Spleen (tissue), 11 donors: ENCODE measurements at regions not wholly inside any gene's neighbourhood (a gene's known extent, or its start where the extent isn't known, plus 50 kb on each side); places are given as distances from the start of the nearest gene placed in this dataset.

Source experiments
- DNase-seq: peaks from one replicate; pipeline ENCODE4 v3.0.0-alpha.2; 2020
- H3K27ac ChIP-seq, 8 donors: fragments of 200-600 bp; sonication (generic) in 7 of 8; 1 replicate in 4 of 8; 2 replicates in 4 of 8; pipeline versions ENCODE4 v1.5.0 to v1.8.0; 2016 to 2021; ENCODE audit warnings: inconsistent platforms in 4 of 8, mild to moderate bottlenecking in 4 of 8, moderate library complexity in 1 of 8
- H3K27me3 ChIP-seq, 7 donors: fragments of 200-600 bp; sonication (generic) in 6 of 7; replicated peaks in 1 of 7; 1 replicate in 4 of 7; 2 replicates in 3 of 7; pipeline versions ENCODE4 v1.5.0 to v1.8.0; 2016 to 2021; ENCODE audit warnings: inconsistent platforms in 3 of 7, mild to moderate bottlenecking in 1 of 7
- H3K36me3 ChIP-seq, 6 donors: fragments of 200-600 bp; sonication (generic) in 5 of 6; 1 replicate in 4 of 6; 2 replicates in 2 of 6; pipeline versions ENCODE4 v1.5.0 to v1.8.0; 2016 to 2021; ENCODE audit warnings: inconsistent platforms in 2 of 6
- H3K4me1 ChIP-seq, 6 donors: fragments of 200-600 bp; sonication (generic) in 5 of 6; 1 replicate in 3 of 6; 2 replicates in 3 of 6; pipeline versions ENCODE4 v1.5.0 to v1.8.0; 2016 to 2021; ENCODE audit warnings: inconsistent platforms in 3 of 6
- H3K4me3 ChIP-seq, 8 donors: fragments of 200-600 bp; sonication (generic) in 7 of 8; 1 replicate in 4 of 8; 2 replicates in 4 of 8; pipeline versions ENCODE4 v1.5.0 to v1.8.0; 2016 to 2021; ENCODE audit warnings: inconsistent platforms in 4 of 8, mild to moderate bottlenecking in 4 of 8, moderate library complexity in 2 of 8
- H3K9me3 ChIP-seq, 8 donors: fragments of 200-600 bp; sonication (generic) in 7 of 8; 1 replicate in 4 of 8; 2 replicates in 4 of 8; pipeline versions ENCODE4 v1.5.0 to v1.8.0; 2016 to 2021; ENCODE audit warnings: inconsistent platforms in 4 of 8
- CTCF ChIP-seq, 11 experiments: fragments of 200-600 bp in 7 of 11; fragments of 450-650 bp in 4 of 11; sonication (generic) in 4 of 11; IDR thresholded peaks in 8 of 11; conservative IDR thresholded peaks in 3 of 11; 1 replicate in 7 of 11; 2 replicates in 4 of 11; pipeline versions ENCODE4 v1.4.0 to v1.8.0; 2016 to 2021; ENCODE audit warnings: antibody characterized with exemption in 11 of 11, inconsistent platforms in 4 of 11, mild to moderate bottlenecking in 1 of 11
- POLR2A ChIP-seq, 3 donors: fragments of 450-650 bp; IDR thresholded peaks; one replicate each; pipeline ENCODE4 v1.5.1; 2017; ENCODE audit warnings: antibody characterized with exemption in 3 of 3, mild to moderate bottlenecking in 1 of 3
- POLR2AphosphoS5 ChIP-seq, 3 donors: sonication (generic); formaldehyde crosslinking; IDR thresholded peaks; one replicate each; pipeline ENCODE4 v1.5.1; 2017; ENCODE audit warnings: antibody characterized with exemption in 3 of 3
- WGBS, 5 donors: extraction: QIAGEN DNeasy Blood & Tissue Kit in 3 of 5; methylation state at CpG; one replicate each; pipeline versions ENCODE4 v1.1.5 to v1.1.7; 2013 to 2018; 5-methylcytosine and 5-hydroxymethylcytosine counted together
- intact Hi-C: fragments of 100-400 bp; cut with DNase I; formaldehyde crosslinking; loops from one replicate; pipeline ENCODE4 v1.15.0; 2023; ENCODE audit warnings: low total_unique reads
- donor health status: healthy with polysubstance abuse.
- donor health status: DM: no; HTN: no; CAD: no; lungs with moderate emphysema.
- donor health status: DM: no; HTN: no; CAD: no.
- donor health status: Bipolar disorder and iron deficiency.
- donor health status: healthy.
- donor health status: DM: no; HTN: no; CAD: no.
- donor health status: DM: yes; HTN: yes; CAD: no.

- 62 to 76% (median 66%) methylated on average over 18 of the region's 18 CpGs for WGBS, 5 donors
- H3K27me3 ChIP-seq: no peaks in the 10 kb centered on the region
- intact Hi-C loops: no loop called here
- no peak overlapping the region for H3K27ac ChIP-seq
- TF ChIP-seq POLR2AphosphoS5 (IDR thresholded peaks at IDR 0.05): no peak
- TF ChIP-seq POLR2A (IDR thresholded peaks at IDR 0.05): no peak
- TF ChIP-seq CTCF (IDR thresholded peaks at IDR 0.05 in 8 of 11, conservative IDR thresholded peaks at IDR 0.05 in 3 of 11): no peak
- no peak for DNase-seq
- no peaks in the 10 kb centered on the region for H3K4me1 ChIP-seq
- H3K4me3 ChIP-seq: no peak overlapping the region
- peaks cover 0 to 84% (median 25%) of the 10 kb centered on the region in 8 donors for H3K9me3 ChIP-seq
- H3K36me3 ChIP-seq: no peaks in the 10 kb centered on the region
These were observed 573.9 kb downstream of the KCNJ18 start for GRCh38 chr17:22266231-22266630.

GRCh38 chr17:22267019-22267418 is 574.7 kb downstream of the KCNJ18 start:
- intact Hi-C loops: no loop called here
- no peaks in the 10 kb centered on the region for H3K27me3 ChIP-seq
- H3K4me1 ChIP-seq: no peaks in the 10 kb centered on the region
- TF ChIP-seq POLR2AphosphoS5 (IDR thresholded peaks at IDR 0.05) (no peak), CTCF (IDR thresholded peaks at IDR 0.05 in 8 of 11, conservative IDR thresholded peaks at IDR 0.05 in 3 of 11) (no peak), POLR2A (IDR thresholded peaks at IDR 0.05) (no peak)
- H3K4me3 ChIP-seq: no peak overlapping the region
- no peak overlapping the region for H3K27ac ChIP-seq
- peaks cover 0 to 88% (median 25%) of the 10 kb centered on the region in 8 donors for H3K9me3 ChIP-seq
- WGBS, 5 donors: 87 to 90% (median 88%) methylated on average over 9 of the region's 9 CpGs
- DNase-seq: no peak
- no peaks in the 10 kb centered on the region for H3K36me3 ChIP-seq

GRCh38 chr17:22268214-22268911 is 576.0 kb downstream of the KCNJ18 start:
- intact Hi-C loops: no loop called here
- Histone ChIP-seq H3K4me1 (no peaks in the 10 kb centered on the region), H3K4me3 (no peak overlapping the region), H3K27ac (no peak overlapping the region), H3K9me3 (peaks cover 0 to 92% (median 22%) of the 10 kb centered on the region in 8 donors), H3K36me3 (no peaks in the 10 kb centered on the region), H3K27me3 (no peaks in the 10 kb centered on the region)
- TF ChIP-seq CTCF (IDR thresholded peaks at IDR 0.05 in 8 of 11, conservative IDR thresholded peaks at IDR 0.05 in 3 of 11) (no peak), POLR2AphosphoS5 (IDR thresholded peaks at IDR 0.05) (no peak), POLR2A (IDR thresholded peaks at IDR 0.05) (no peak)
- peak; percentile 25 for DNase-seq
- WGBS, 5 donors: 72 to 80% (median 78%) methylated on average over 19 to 25 of the region's 25 CpGs

GRCh38 chr17:22268912-22269220 is 576.5 kb downstream of the KCNJ18 start:
- no peaks in the 10 kb centered on the region for H3K36me3 ChIP-seq
- no peaks in the 10 kb centered on the region for H3K4me1 ChIP-seq
- DNase-seq: no peak
- no peak overlapping the region for H3K4me3 ChIP-seq
- intact Hi-C loops: no loop called here
- H3K27ac ChIP-seq: no peak overlapping the region
- TF ChIP-seq POLR2AphosphoS5 (IDR thresholded peaks at IDR 0.05) (no peak), POLR2A (IDR thresholded peaks at IDR 0.05) (no peak), CTCF (IDR thresholded peaks at IDR 0.05 in 8 of 11, conservative IDR thresholded peaks at IDR 0.05 in 3 of 11) (no peak)
- no peaks in the 10 kb centered on the region for H3K27me3 ChIP-seq
- 67 to 79% (median 69%) methylated on average over 13 of the region's 13 CpGs for WGBS, 5 donors
- peaks cover 0 to 92% (median 19%) of the 10 kb centered on the region in 8 donors for H3K9me3 ChIP-seq
